ENCODE measurements at regions not wholly inside any gene's neighbourhood (a gene's known extent, or its start where the extent isn't known, plus 50 kb on each side); places are given as distances from the start of the nearest gene placed in this dataset.

DNA sequence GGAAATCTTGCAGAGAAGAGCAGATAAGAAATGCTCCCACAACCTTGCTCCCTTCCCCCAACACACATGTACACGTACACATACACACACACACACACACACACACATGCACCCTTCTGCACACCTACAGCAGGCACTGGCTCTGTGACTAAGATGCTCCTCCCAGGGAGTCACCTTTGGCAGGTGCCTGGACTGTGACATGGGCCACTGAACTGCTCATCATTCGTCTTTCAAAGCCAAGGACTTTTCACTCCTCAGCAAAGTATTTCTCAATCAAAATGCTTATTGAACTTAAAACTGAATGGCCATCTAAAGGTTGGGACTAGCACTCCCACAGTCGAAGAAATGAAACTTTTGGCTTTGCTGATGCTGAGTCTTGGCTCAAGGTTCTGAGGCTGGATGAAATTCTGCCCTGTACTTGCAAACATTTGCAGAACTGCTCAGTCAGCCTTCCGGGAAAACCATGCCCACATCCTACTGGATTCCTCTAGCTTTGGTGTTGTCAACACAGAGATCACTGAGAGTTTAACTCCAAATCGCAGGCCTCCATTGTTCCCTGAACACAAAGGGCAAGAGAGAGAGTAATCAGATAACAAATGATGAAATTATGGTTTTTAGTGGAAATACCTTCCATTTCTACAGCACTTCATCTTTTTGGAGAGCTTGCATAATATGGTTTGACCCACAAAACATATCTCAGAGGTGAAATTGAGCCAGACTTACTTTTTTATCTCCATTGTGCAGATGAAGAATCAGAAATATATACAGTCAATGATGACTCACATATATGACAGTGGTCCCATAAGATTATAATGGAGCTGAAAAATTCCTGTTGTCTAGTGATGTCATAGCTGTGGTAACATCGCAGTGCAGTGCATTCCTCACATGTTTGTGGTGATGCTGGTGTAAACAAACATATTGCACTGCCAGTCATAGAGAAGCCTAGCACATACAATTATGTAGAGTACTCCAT lies 72.4 kb upstream of the BCAR3 start:
- no peak for TF ChIP-seq EP300 (conservative IDR thresholded peaks at IDR 0.05; ENCODE audit: poor library complexity, severe bottlenecking)
- TF ChIP-seq MXI1 (conservative IDR thresholded peaks at IDR 0.05; ENCODE audit: poor library complexity, severe bottlenecking): no peak
- TF ChIP-seq, protein P1, sequence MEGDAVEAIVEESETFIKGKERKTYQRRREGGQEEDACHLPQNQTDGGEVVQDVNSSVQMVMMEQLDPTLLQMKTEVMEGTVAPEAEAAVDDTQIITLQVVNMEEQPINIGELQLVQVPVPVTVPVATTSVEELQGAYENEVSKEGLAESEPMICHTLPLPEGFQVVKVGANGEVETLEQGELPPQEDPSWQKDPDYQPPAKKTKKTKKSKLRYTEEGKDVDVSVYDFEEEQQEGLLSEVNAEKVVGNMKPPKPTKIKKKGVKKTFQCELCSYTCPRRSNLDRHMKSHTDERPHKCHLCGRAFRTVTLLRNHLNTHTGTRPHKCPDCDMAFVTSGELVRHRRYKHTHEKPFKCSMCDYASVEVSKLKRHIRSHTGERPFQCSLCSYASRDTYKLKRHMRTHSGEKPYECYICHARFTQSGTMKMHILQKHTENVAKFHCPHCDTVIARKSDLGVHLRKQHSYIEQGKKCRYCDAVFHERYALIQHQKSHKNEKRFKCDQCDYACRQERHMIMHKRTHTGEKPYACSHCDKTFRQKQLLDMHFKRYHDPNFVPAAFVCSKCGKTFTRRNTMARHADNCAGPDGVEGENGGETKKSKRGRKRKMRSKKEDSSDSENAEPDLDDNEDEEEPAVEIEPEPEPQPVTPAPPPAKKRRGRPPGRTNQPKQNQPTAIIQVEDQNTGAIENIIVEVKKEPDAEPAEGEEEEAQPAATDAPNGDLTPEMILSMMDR (IDR thresholded peaks at IDR 0.05; ENCODE audit: poor library complexity, severe bottlenecking): no peak
- no peak for TF ChIP-seq SMC3 (conservative IDR thresholded peaks at IDR 0.05; ENCODE audit: poor library complexity)
- no peak for TF ChIP-seq EZH2 (IDR thresholded peaks at IDR 0.05; ENCODE audit: borderline replicate concordance, insufficient read depth, low read length, poor library complexity, severe bottlenecking)
- TF ChIP-seq TAF1 (IDR thresholded peaks at IDR 0.05; ENCODE audit: low read depth): no peak

Data from neural cell (in vitro differentiated cells).